Ishikawa (cell line): ENCODE measurements at regions not wholly inside any gene's neighbourhood (a gene's known extent, or its start where the extent isn't known, plus 50 kb on each side); places are given as distances from the start of the nearest gene placed in this dataset.

ENCODE experiments used
- CEBPB ChIP-seq: IDR thresholded peaks from 2 replicates; pipeline ENCODE4 v1.6.1; 2012
- EGR1 ChIP-seq: IDR thresholded peaks from 2 replicates; pipeline ENCODE4 v1.6.1; 2012
- EP300 ChIP-seq: IDR thresholded peaks from 2 replicates; pipeline ENCODE4 v1.6.1; 2012; ENCODE audit warnings: borderline replicate concordance
- FOXM1 ChIP-seq: IDR thresholded peaks from 2 replicates; pipeline ENCODE4 v1.6.1; 2012; ENCODE audit warnings: low read depth, borderline replicate concordance
- NFIC ChIP-seq: IDR thresholded peaks from 2 replicates; pipeline ENCODE4 v1.6.1; 2012
- TCF12 ChIP-seq: IDR thresholded peaks from 2 replicates; pipeline ENCODE4 v1.6.1; 2012; ENCODE audit warnings: low read depth
- TEAD4 ChIP-seq: IDR thresholded peaks from 2 replicates; pipeline ENCODE4 v1.6.1; 2012
- YY1 ChIP-seq: IDR thresholded peaks from 2 replicates; pipeline ENCODE4 v1.6.1; 2012; ENCODE audit warnings: low read depth
- ZBTB7A ChIP-seq: IDR thresholded peaks from 2 replicates; pipeline ENCODE4 v1.6.1; 2012; ENCODE audit warnings: low read depth
- TF ChIP-seq, protein P1 (sequence below): IDR thresholded peaks from 2 replicates; pipeline ENCODE4 v1.6.1; 2012

GRCh38 chr11:69572233-69572860 lies 68.6 kb upstream of the CCND1 start:
- TF ChIP-seq, protein P1, sequence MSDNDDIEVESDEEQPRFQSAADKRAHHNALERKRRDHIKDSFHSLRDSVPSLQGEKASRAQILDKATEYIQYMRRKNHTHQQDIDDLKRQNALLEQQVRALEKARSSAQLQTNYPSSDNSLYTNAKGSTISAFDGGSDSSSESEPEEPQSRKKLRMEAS, result no peak
- TF ChIP-seq NFIC (no peak), YY1 (no peak), EP300 (no peak), TCF12 (no peak), EGR1 (no peak), ZBTB7A (no peak), CEBPB (no peak), TEAD4 (no peak), FOXM1 (no peak)
